Thyroid gland (tissue), 4 donors: ENCODE measurements at regions not wholly inside any gene's neighbourhood (a gene's known extent, or its start where the extent isn't known, plus 50 kb on each side); places are given as distances from the start of the nearest gene placed in this dataset.

Experiments used
- DNase-seq, 2 donors: peaks; one replicate each; pipeline ENCODE4 v3.0.0-alpha.2; 2019
- H3K27ac ChIP-seq, 3 donors: fragments of 200-600 bp; sonication (generic); 1 replicate in 2 of 3; 2 replicates in 1 of 3; pipeline ENCODE4 v1.5.1; 2016 to 2019; ENCODE audit warnings: mild to moderate bottlenecking in 1 of 3, moderate library complexity in 1 of 3
- H3K27me3 ChIP-seq: fragments of 200-600 bp; sonication (generic); one replicate; pipeline ENCODE4 v1.5.1; 2019
- H3K36me3 ChIP-seq, 2 donors: fragments of 200-600 bp; sonication (generic); one replicate each; pipeline ENCODE4 v1.5.1; 2016 to 2019
- H3K4me1 ChIP-seq, 2 donors: fragments of 200-600 bp; sonication (generic); one replicate each; pipeline ENCODE4 v1.5.1; 2017 to 2019
- H3K4me3 ChIP-seq, 3 donors: fragments of 200-600 bp; sonication (generic); replicated peaks in 1 of 3; 1 replicate in 2 of 3; 2 replicates in 1 of 3; pipeline ENCODE4 v1.5.1; 2016; ENCODE audit warnings: mild to moderate bottlenecking in 1 of 3
- H3K9me3 ChIP-seq: fragments of 200-600 bp; sonication (generic); one replicate; pipeline ENCODE4 v1.5.1; 2017
- POLR2A ChIP-seq, 2 donors: fragments of 450-650 bp; IDR thresholded peaks; one replicate each; pipeline ENCODE4 v1.6.1; 2017; ENCODE audit warnings: antibody characterized with exemption in 2 of 2, mild to moderate bottlenecking in 2 of 2, moderate library complexity in 1 of 2
- WGBS, 2 donors: methylation state at CpG; one replicate each; pipeline ENCODE4 v1.1.5; 2017; 5-methylcytosine and 5-hydroxymethylcytosine counted together
- intact Hi-C: fragments of 100-400 bp; cut with DNase I; formaldehyde crosslinking; loops from one replicate; pipeline ENCODE4 v1.15.1; 2023
- TF ChIP-seq, protein P1 (sequence below), 6 experiments: fragments of 200-600 bp in 3 of 6; fragments of 450-650 bp in 3 of 6; sonication (generic) in 3 of 6; IDR thresholded peaks; one replicate each; pipeline ENCODE4 v1.5.1; 2016 to 2019; ENCODE audit warnings: antibody characterized with exemption in 6 of 6, mild to moderate bottlenecking in 2 of 6, inconsistent platforms in 1 of 6, moderate library complexity in 1 of 6

DNA sequence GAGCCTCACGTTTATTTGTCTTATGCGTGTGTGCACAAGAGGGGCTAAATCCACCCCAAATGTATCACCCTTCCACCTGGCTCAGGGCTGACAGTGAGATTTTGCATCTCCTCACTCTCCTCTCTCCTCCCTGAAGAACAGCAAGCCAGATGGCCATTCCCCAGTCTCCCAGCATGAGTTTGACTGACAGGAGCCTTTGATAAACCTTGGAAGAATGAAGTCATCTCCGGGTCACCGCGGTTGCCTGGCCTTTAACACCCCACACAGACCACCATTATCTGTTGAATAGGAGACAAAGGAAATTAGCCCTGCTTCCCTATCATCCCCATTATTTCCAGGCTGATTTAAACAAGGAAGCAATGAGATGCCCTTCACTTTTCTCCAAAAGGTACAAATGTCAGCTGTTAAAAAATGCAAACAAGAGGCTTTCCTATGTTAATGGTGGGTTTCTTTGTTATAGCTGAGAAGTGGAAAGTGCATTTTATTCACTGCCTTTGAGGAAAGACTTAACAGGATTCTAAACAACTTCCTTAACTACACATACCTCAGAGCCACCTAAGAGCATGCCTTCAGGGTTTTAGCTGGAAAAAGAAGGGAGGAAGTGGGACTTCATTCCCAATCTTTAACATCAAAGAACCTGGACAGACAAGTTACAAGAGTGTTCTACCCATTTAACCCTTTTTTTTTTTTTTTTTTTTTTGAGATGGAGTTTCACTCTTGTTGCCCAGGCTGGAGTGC lies 524.8 kb upstream of the ID4 start:
- 28 to 29% methylated on average over 5 of the region's 5 CpGs for WGBS, 2 donors

DNA sequence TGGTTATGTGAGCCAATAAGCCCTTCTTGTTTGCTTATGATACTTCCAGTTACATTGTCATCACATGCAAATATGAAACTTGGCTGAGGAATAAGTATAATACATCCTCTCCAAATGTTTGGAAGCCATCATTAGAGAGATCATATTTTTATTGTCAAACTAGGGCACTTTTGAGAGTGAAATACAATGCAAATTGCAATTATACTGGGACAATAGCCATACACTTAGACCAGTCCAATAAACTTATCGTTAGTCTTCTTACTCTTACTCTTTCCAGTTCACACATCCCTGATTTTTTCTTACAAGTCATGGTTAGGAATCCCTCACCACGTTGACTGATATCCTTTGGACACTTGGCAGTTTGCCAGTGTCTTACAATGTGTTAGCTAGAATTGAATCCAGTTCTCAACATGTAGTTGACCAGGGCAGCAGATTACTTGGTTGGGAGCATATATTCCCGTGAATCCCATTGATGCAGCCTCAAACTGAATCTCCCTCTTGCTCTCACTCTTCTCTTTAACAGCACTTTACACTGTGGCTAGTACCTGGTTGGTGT lies 519.7 kb upstream of the ID4 start:
- peaks cover 0 to 16% of the 10 kb centered on the region in 2 donors for H3K4me1 ChIP-seq
- TF ChIP-seq, protein P1, sequence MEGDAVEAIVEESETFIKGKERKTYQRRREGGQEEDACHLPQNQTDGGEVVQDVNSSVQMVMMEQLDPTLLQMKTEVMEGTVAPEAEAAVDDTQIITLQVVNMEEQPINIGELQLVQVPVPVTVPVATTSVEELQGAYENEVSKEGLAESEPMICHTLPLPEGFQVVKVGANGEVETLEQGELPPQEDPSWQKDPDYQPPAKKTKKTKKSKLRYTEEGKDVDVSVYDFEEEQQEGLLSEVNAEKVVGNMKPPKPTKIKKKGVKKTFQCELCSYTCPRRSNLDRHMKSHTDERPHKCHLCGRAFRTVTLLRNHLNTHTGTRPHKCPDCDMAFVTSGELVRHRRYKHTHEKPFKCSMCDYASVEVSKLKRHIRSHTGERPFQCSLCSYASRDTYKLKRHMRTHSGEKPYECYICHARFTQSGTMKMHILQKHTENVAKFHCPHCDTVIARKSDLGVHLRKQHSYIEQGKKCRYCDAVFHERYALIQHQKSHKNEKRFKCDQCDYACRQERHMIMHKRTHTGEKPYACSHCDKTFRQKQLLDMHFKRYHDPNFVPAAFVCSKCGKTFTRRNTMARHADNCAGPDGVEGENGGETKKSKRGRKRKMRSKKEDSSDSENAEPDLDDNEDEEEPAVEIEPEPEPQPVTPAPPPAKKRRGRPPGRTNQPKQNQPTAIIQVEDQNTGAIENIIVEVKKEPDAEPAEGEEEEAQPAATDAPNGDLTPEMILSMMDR (IDR thresholded peaks at IDR 0.05) = no peak
- TF ChIP-seq POLR2A (IDR thresholded peaks at IDR 0.05) = no peak
- WGBS, 2 donors = 55 to 58% methylated on average over 3 of the region's 3 CpGs
- intact Hi-C loops = no loop called here
- no peak for DNase-seq
- no peaks in the 10 kb centered on the region for H3K9me3 ChIP-seq
- H3K27ac ChIP-seq = no peak overlapping the region
- H3K36me3 ChIP-seq = no peaks in the 10 kb centered on the region
- H3K4me3 ChIP-seq = no peak overlapping the region
- H3K27me3 ChIP-seq = no peaks in the 10 kb centered on the region

More for the DNA sequence above, 524.8 kb upstream of the ID4 start:
- no peak overlapping the region for H3K27ac ChIP-seq
- no peak overlapping the region for H3K4me3 ChIP-seq
- no peaks in the 10 kb centered on the region for H3K9me3 ChIP-seq
- H3K27me3 ChIP-seq = no peaks in the 10 kb centered on the region
- peaks cover 3 to 13% of the 10 kb centered on the region in 2 donors for H3K4me1 ChIP-seq
- TF ChIP-seq, protein P1 (IDR thresholded peaks at IDR 0.05) = no peak
- DNase-seq = no peak
- H3K36me3 ChIP-seq = no peaks in the 10 kb centered on the region
- intact Hi-C loops = no loop called here

DNA sequence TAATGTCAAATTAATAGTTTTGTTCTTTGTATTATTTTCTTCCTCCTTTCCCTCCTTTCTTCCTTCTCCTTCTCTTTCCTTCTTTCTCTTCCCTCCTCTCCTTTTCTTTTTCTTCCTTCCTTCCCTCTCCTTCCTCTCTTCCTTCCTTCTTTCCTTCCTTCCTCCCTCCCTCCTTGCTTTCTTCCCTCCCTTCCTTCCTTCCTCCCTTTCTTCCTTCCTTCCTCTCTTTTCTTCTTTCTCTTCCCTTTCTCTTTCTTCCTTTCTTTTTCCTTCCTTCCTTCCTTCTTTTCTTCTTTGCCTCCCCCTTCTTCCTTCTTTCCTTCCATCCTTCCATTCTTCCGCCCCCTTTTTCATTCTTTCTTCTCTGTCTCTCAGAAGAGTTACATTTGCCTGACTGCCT lies 518.2 kb upstream of the ID4 start:
- Histone ChIP-seq H3K27me3 (no peaks in the 10 kb centered on the region), H3K4me1 (peaks cover 0 to 16% of the 10 kb centered on the region in 2 donors), H3K36me3 (no peaks in the 10 kb centered on the region), H3K27ac (no peak overlapping the region), H3K4me3 (no peak overlapping the region), H3K9me3 (no peaks in the 10 kb centered on the region)
- intact Hi-C loops = no loop called here
- DNase-seq = no peak
- WGBS, 2 donors = 93 to 97% methylated on average over 1 of the region's 1 CpG
- no peak for TF ChIP-seq POLR2A (IDR thresholded peaks at IDR 0.05)
- TF ChIP-seq, protein P1 (IDR thresholded peaks at IDR 0.05) = no peak

DNA sequence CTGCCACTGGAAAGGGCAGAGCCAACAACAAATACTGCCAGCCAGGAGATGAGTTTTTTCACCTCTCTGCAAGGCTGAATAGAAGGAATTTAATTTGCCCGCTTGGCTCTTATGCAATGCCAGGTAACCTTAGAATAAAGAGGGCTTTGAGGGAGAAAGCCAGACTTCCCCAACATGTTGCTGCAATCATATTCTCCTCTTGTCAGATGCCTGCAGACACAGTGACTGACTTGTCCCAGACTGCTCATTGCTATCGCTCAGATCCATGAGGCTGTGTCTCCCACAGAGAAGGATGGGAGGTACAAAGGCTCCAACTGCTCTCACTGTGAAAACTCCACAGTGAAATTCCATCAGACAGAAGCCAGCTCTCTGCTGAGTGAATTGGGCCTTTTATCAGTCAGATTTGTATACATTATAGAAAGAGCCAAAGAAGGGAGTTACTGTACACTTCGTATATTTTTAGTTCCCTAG lies 517.0 kb upstream of the ID4 start:
- H3K9me3 ChIP-seq = no peaks in the 10 kb centered on the region
- H3K27ac ChIP-seq = peak overlapping the region; percentile 33 to 63 (median 39)
- H3K4me1 ChIP-seq = peaks cover 0 to 16% of the 10 kb centered on the region in 2 donors
- DNase-seq = peak; percentile 50 to 58
- no peaks in the 10 kb centered on the region for H3K36me3 ChIP-seq
- TF ChIP-seq, protein P1 (IDR thresholded peaks at IDR 0.05) = no peak
- TF ChIP-seq POLR2A (IDR thresholded peaks at IDR 0.05) = no peak
- intact Hi-C loops = no loop called here
- H3K4me3 ChIP-seq = no peak overlapping the region
- no peaks in the 10 kb centered on the region for H3K27me3 ChIP-seq
- 18 to 28% methylated on average over 3 of the region's 3 CpGs for WGBS, 2 donors
